ENCODE measurements at regions not wholly inside any gene's neighbourhood (a gene's known extent, or its start where the extent isn't known, plus 50 kb on each side); places are given as distances from the start of the nearest gene placed in this dataset.

DNA sequence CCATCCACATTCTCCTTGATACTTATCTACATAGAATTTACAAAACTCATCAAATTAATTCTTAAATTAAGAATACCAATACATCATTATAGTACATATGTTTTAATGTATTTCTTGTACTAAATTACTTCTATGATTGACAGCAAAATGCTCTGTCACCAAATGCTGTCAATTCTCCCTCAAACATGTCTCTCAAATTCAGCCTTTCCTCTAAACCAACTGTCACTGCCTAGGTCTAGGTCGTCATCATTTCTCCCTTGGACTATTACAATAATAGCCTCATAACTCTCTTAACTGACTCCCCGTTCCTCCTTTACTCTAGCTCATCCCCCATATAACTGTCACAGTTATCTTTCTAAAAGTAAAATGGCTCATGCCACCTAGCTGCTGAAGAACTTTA is 279.7 kb upstream of the FSTL5 start:
- TF ChIP-seq EZH2 (IDR thresholded peaks at IDR 0.05) (no peak), POLR2AphosphoS5 (IDR thresholded peaks at IDR 0.05; ENCODE audit: borderline replicate concordance, low read depth, low read length) (no peak), FOXP2 (optimal IDR thresholded peaks at IDR 0.05; ENCODE audit: control extremely low read depth, extremely low read length, insufficient read depth) (no peak)

Measured in SK-N-MC (cell line).